ENCODE measurements at regions not wholly inside any gene's neighbourhood (a gene's known extent, or its start where the extent isn't known, plus 50 kb on each side); places are given as distances from the start of the nearest gene placed in this dataset.

- no peak for TF ChIP-seq CTCF (IDR thresholded peaks at IDR 0.05)
- TF ChIP-seq POLR2A (IDR thresholded peaks at IDR 0.05): no peak
These were observed 396.4 kb downstream of the GRIA2 start for GRCh38 chr4:157616741-157617472.

Data from esophagus squamous epithelium (tissue), 4 donors.